Body of pancreas (tissue), 4 donors: ENCODE measurements at regions not wholly inside any gene's neighbourhood (a gene's known extent, or its start where the extent isn't known, plus 50 kb on each side); places are given as distances from the start of the nearest gene placed in this dataset.

ENCODE experiments used
- CTCF ChIP-seq, 7 experiments: fragments of 450-650 bp in 4 of 7; fragments of 200-600 bp in 3 of 7; sonication (generic) in 3 of 7; IDR thresholded peaks; one replicate each; pipeline ENCODE4 v1.5.1; 2016 to 2019; ENCODE audit warnings: antibody characterized with exemption in 7 of 7
- POLR2A ChIP-seq, 3 donors: fragments of 450-650 bp; IDR thresholded peaks; one replicate each; pipeline ENCODE4 v1.6.1; 2016; ENCODE audit warnings: antibody characterized with exemption in 3 of 3, mild to moderate bottlenecking in 2 of 3

- TF ChIP-seq CTCF (IDR thresholded peaks at IDR 0.05) (no peak), POLR2A (IDR thresholded peaks at IDR 0.05) (no peak)
Measured at GRCh38 chr1:83058327-83058726, 940.6 kb downstream of the TTLL7 start.
